Colonic mucosa (tissue), 4 donors: ENCODE measurements at regions not wholly inside any gene's neighbourhood (a gene's known extent, or its start where the extent isn't known, plus 50 kb on each side); places are given as distances from the start of the nearest gene placed in this dataset.

Experiments used
- DNase-seq: peaks from one replicate; pipeline ENCODE4 v3.0.0-alpha.2; 2020
- H3K27ac ChIP-seq: fragments of 200-600 bp; one replicate; pipeline ENCODE4 v1.8.0; 2021
- H3K27me3 ChIP-seq: fragments of 200-600 bp; one replicate; pipeline ENCODE4 v1.8.0; 2021
- H3K36me3 ChIP-seq: fragments of 200-600 bp; one replicate; pipeline ENCODE4 v1.8.0; 2021
- H3K4me1 ChIP-seq: fragments of 200-600 bp; one replicate; pipeline ENCODE4 v1.8.0; 2021; ENCODE audit warnings: mild to moderate bottlenecking
- H3K4me3 ChIP-seq: fragments of 200-600 bp; one replicate; pipeline ENCODE4 v1.8.0; 2021
- H3K9ac ChIP-seq, 2 donors: one replicate each; pipeline ENCODE4 v1.7.0; 2013; ENCODE audit warnings: control low read depth in 2 of 2, low read depth in 2 of 2, low read length in 2 of 2
- H3K9me3 ChIP-seq: fragments of 200-600 bp; one replicate; pipeline ENCODE4 v1.8.0; 2021
- CTCF ChIP-seq: fragments of 200-600 bp; IDR thresholded peaks from one replicate; pipeline ENCODE4 v1.8.0; 2022; ENCODE audit warnings: antibody characterized with exemption, mild to moderate bottlenecking
- intact Hi-C: fragments of 100-400 bp; cut with DNase I; formaldehyde crosslinking; loops from one replicate; pipeline ENCODE4 v1.14.1; 2022
- donor health status: healthy.
- donor health status: DM: no; HTN: no; CAD: no.
- donor health status: DM: no; HTN: no; CAD: no.

DNA sequence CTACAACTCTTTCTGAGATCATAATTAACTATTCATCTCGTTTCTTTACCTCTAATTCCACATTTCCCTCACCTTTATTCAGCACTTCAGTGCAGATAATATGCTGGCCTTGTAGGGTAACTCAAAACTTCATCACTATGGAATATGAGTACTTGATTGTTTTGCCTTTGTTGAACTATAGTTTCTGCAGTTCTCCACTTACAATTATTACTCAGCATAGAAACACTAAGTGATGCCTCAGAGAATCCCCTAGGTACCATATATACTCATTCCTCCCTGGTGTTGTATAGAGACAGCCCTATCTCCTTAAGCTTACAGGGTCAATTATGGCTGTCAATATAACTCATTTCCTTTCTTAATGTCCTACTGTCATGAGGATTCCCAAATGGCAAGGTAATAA is 380.6 kb upstream of the RBMS3 start:
- Histone ChIP-seq H3K9me3 (no peaks in the 10 kb centered on the region), H3K4me1 (no peaks in the 10 kb centered on the region), H3K27me3 (no peaks in the 10 kb centered on the region), H3K9ac (no peak overlapping the region), H3K27ac (no peak overlapping the region), H3K36me3 (no peaks in the 10 kb centered on the region), H3K4me3 (no peak overlapping the region)
- intact Hi-C loops: no loop called here
- no peak for TF ChIP-seq CTCF
- DNase-seq: no peak

GRCh38 chr3:28901018-28901417 is 379.9 kb upstream of the RBMS3 start:
- no peaks in the 10 kb centered on the region for H3K9me3 ChIP-seq
- TF ChIP-seq CTCF: no peak
- H3K4me3 ChIP-seq: no peak overlapping the region
- H3K9ac ChIP-seq: no peak overlapping the region
- intact Hi-C loops: no loop called here
- H3K36me3 ChIP-seq: no peaks in the 10 kb centered on the region
- no peaks in the 10 kb centered on the region for H3K4me1 ChIP-seq
- no peak overlapping the region for H3K27ac ChIP-seq
- no peak for DNase-seq
- no peaks in the 10 kb centered on the region for H3K27me3 ChIP-seq

DNA sequence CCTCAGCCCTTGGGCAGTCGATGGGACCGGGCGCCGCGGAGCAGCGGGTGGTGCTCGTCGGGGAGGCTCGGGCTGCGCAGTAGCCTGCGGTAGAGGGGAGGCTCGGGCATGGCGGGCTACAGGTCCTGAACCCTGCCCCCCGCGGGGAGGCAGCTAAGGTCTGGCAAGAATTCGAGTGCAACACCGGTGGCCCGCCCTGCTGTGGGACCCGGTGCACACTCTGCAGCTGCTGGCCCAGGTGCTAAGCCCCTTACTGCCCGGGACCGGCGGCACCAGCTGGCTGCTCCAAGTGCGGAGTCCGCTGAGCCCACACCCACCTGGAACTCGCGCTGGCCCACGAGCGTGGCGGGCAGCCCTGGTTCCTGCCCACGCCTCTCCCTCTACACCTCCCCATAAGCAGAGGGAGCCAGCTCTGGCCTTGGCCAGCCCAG is 377.7 kb upstream of the RBMS3 start:
- no peaks in the 10 kb centered on the region for H3K36me3 ChIP-seq
- H3K9me3 ChIP-seq: no peaks in the 10 kb centered on the region
- H3K27me3 ChIP-seq: no peaks in the 10 kb centered on the region
- no peaks in the 10 kb centered on the region for H3K4me1 ChIP-seq
- no peak overlapping the region for H3K27ac ChIP-seq
- TF ChIP-seq CTCF: no peak
- intact Hi-C loops: no loop called here
- no peak overlapping the region for H3K4me3 ChIP-seq
- no peak overlapping the region for H3K9ac ChIP-seq
- DNase-seq: no peak

DNA sequence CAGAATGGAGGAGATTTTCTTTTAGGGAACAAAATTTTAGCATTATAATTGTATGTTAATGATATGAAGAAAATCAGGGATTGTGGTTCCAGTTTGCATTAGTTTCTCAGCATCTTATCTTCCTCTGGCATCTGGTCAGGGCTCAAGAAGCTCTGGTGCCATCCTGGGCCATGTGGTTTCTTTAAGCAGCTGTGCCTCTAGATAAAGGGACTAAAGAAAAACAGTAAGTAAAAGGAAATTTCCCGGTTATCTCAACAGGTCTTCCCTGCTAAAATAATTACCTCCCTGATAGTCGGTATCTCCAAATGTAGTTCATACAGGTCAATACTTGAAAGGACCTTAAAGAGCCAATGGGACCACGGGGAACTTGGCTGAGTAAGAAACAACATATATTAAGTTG is 375.1 kb upstream of the RBMS3 start:
- Histone ChIP-seq H3K4me3 (no peak overlapping the region), H3K27ac (no peak overlapping the region), H3K36me3 (no peaks in the 10 kb centered on the region), H3K9ac (no peak overlapping the region), H3K4me1 (no peaks in the 10 kb centered on the region), H3K27me3 (no peaks in the 10 kb centered on the region), H3K9me3 (no peaks in the 10 kb centered on the region)
- intact Hi-C loops: no loop called here
- DNase-seq: no peak
- no peak for TF ChIP-seq CTCF

GRCh38 chr3:28906561-28907310 is 374.1 kb upstream of the RBMS3 start:
- no peaks in the 10 kb centered on the region for H3K9me3 ChIP-seq
- intact Hi-C loops: no loop called here
- H3K4me3 ChIP-seq: no peak overlapping the region
- H3K4me1 ChIP-seq: no peaks in the 10 kb centered on the region
- no peaks in the 10 kb centered on the region for H3K36me3 ChIP-seq
- no peak for DNase-seq
- H3K27me3 ChIP-seq: no peaks in the 10 kb centered on the region
- TF ChIP-seq CTCF: no peak
- no peak overlapping the region for H3K27ac ChIP-seq
- no peak overlapping the region for H3K9ac ChIP-seq
